HEK293T (cell line): ENCODE measurements at regions not wholly inside any gene's neighbourhood (a gene's known extent, or its start where the extent isn't known, plus 50 kb on each side); places are given as distances from the start of the nearest gene placed in this dataset.

Experiments used
- ARNT ChIP-seq: fragments of 450-650 bp; IDR thresholded peaks from 2 replicates; pipeline ENCODE4 v1.6.1; 2017; ENCODE audit warnings: mild to moderate bottlenecking
- BHLHE40 ChIP-seq: fragments of 450-650 bp; IDR thresholded peaks from 2 replicates; pipeline ENCODE4 v1.6.1; 2016; ENCODE audit warnings: mild to moderate bottlenecking, moderate library complexity, borderline replicate concordance
- ELF4 ChIP-seq: fragments of 450-650 bp; IDR thresholded peaks from 2 replicates; pipeline ENCODE4 v1.6.1; 2017; ENCODE audit warnings: antibody characterized with exemption
- FOXA1 ChIP-seq: fragments of 450-650 bp; IDR thresholded peaks from 2 replicates; pipeline ENCODE4 v1.6.1; 2016; ENCODE audit warnings: mild to moderate bottlenecking
- FOXM1 ChIP-seq: fragments of 450-650 bp; IDR thresholded peaks from 2 replicates; pipeline ENCODE4 v1.6.1; 2017; ENCODE audit warnings: mild to moderate bottlenecking, borderline replicate concordance
- HDGF ChIP-seq: fragments of 450-650 bp; IDR thresholded peaks from 2 replicates; pipeline ENCODE4 v1.6.1; 2017; ENCODE audit warnings: antibody characterized with exemption, borderline replicate concordance
- L3MBTL2 ChIP-seq: fragments of 450-650 bp; conservative IDR thresholded peaks from 2 replicates; pipeline ENCODE4 v1.6.1; 2016; ENCODE audit warnings: mild to moderate bottlenecking
- NFRKB ChIP-seq: fragments of 450-650 bp; IDR thresholded peaks from 2 replicates; pipeline ENCODE4 v1.6.1; 2016; ENCODE audit warnings: mild to moderate bottlenecking, moderate library complexity
- SP1 ChIP-seq: fragments of 450-650 bp; IDR thresholded peaks from 2 replicates; pipeline ENCODE4 v1.6.1; 2017
- SUZ12 ChIP-seq: fragments of 450-650 bp; IDR thresholded peaks from 2 replicates; pipeline ENCODE4 v1.6.1; 2016; ENCODE audit warnings: mild to moderate bottlenecking
- TARDBP ChIP-seq: fragments of 450-650 bp; IDR thresholded peaks from 2 replicates; pipeline ENCODE4 v1.6.1; 2016
- ZNF384 ChIP-seq: fragments of 450-650 bp; IDR thresholded peaks from 2 replicates; pipeline ENCODE4 v1.6.1; 2016

- TF ChIP-seq TARDBP (no peak), NFRKB (no peak), L3MBTL2 (no peak), ARNT (no peak), ZNF384 (no peak), SUZ12 (no peak), FOXA1 (no peak), HDGF (no peak), FOXM1 (no peak), SP1 (no peak), BHLHE40 (no peak), ELF4 (no peak)
Observed at GRCh38 chr5:2514484-2514883, 237.0 kb downstream of the IRX2 start.
